ENCODE measurements at regions not wholly inside any gene's neighbourhood (a gene's known extent, or its start where the extent isn't known, plus 50 kb on each side); places are given as distances from the start of the nearest gene placed in this dataset.

- Histone ChIP-seq H3K27ac (ENCODE audit: extremely low read depth, low read depth, low read length) (no peak overlapping the region), H2AFZ (ENCODE audit: low read depth, low read length) (no peak overlapping the region), H3K36me3 (ENCODE audit: control insufficient read depth, insufficient read depth, low read length) (no peaks in the 10 kb centered on the region), H3K9me3 (replicated peaks; ENCODE audit: control insufficient read depth, insufficient read depth, low read depth, low read length) (no peaks in the 10 kb centered on the region), H3K9me1 (ENCODE audit: control insufficient read depth, insufficient read depth, low read length) (no peaks in the 10 kb centered on the region), H3K79me2 (ENCODE audit: control insufficient read depth, insufficient read depth, low read length) (no peaks in the 10 kb centered on the region), H3K4me2 (ENCODE audit: insufficient read depth, low read length) (no peak overlapping the region), H3K4me3 (no peak overlapping the region), H3K9ac (ENCODE audit: insufficient read depth in 1 of 2, low read depth in 2 of 2, low read length in 2 of 2) (no peak overlapping the region), H3K27me3 (ENCODE audit: control insufficient read depth in 2 of 2, insufficient read depth in 2 of 2, low read length in 2 of 2) (no peaks in the 10 kb centered on the region), H3K4me1 (replicated peaks in 1 of 2; ENCODE audit: control insufficient read depth in 2 of 2, insufficient read depth in 2 of 2, low read length in 2 of 2) (no peaks in the 10 kb centered on the region), H4K20me1 (replicated peaks; ENCODE audit: control insufficient read depth, insufficient read depth, low read length) (no peaks in the 10 kb centered on the region)
- no peak for DNase-seq (ENCODE audit: extremely low read depth in 1 of 4, low spot score in 3 of 4)
- intact Hi-C loops (cut with micrococcal nuclease) (no loop called here), in situ Hi-C loops (cut with MboI) (no loop called here)
- no TSS peak for BruUV-seq (replicated peaks)
- 0% methylated on average over 1 of the region's 1 CpG for WGBS (ENCODE audit: insufficient coverage, low coverage, missing lambda C conversion rate)
- no peak for ATAC-seq
- ChIA-PET POLR2A (no interaction called here), CTCF (ENCODE audit: low intra/inter-chr PET ratio) (no interaction called here)
- no peak for FAIRE-seq
- no peak for TF ChIP-seq ELF1 (tag; IDR thresholded peaks at IDR 0.05)
- no peak for TF ChIP-seq MAZ (CRISPR knock-in tag; conservative IDR thresholded peaks at IDR 0.05 in 1 of 2, IDR thresholded peaks at IDR 0.05 in 1 of 2)
- TF ChIP-seq EZH2 (IDR thresholded peaks at IDR 0.05; ENCODE audit: borderline replicate concordance, low read depth, low read length): no peak
- TF ChIP-seq FOXJ3 (CRISPR knock-in tag; IDR thresholded peaks at IDR 0.05): no peak
- TF ChIP-seq FUS (optimal IDR thresholded peaks at IDR 0.05; ENCODE audit: low read depth, low read length): no peak
- no peak for TF ChIP-seq TFE3 (CRISPR knock-in tag; IDR thresholded peaks at IDR 0.05)
- no peak for TF ChIP-seq POLR3A (IDR thresholded peaks at IDR 0.05; ENCODE audit: borderline replicate concordance, extremely low read depth, insufficient read depth, insufficient read length)
- TF ChIP-seq ZNF695 (CRISPR knock-in tag; IDR thresholded peaks at IDR 0.05): no peak
- TF ChIP-seq XRCC5 (IDR thresholded peaks at IDR 0.05; ENCODE audit: low read depth, low read length): no peak
- TF ChIP-seq ZSCAN32 (CRISPR knock-in tag; IDR thresholded peaks at IDR 0.05): no peak
- no peak for TF ChIP-seq CREB3L1 (IDR thresholded peaks at IDR 0.05; ENCODE audit: borderline replicate concordance, low read depth)
- TF ChIP-seq HMG20A (CRISPR knock-in tag; conservative IDR thresholded peaks at IDR 0.05): no peak
- no peak for TF ChIP-seq RBFOX2 (IDR thresholded peaks at IDR 0.05; ENCODE audit: low read depth, low read length)
Measured at GRCh38 chr16:59758848-59759247, 1024.7 kb upstream of the GOT2 start.
